Nephron progenitor cell (in vitro differentiated cells): ENCODE measurements at regions not wholly inside any gene's neighbourhood (a gene's known extent, or its start where the extent isn't known, plus 50 kb on each side); places are given as distances from the start of the nearest gene placed in this dataset.
"Not testable (repeated sequence)": the region's sequence is repeated elsewhere in the genome, so short reads cannot be mapped to it uniquely, and the experiment has no call there.

ENCODE experiments used
- DNase-seq: peaks from one replicate; pipeline ENCODE4 v3.0.0; 2021
- H3K27ac Mint-ChIP-seq: 2 replicates; pipeline ENCODE4 v1.8.0; 2021; ENCODE audit warnings: mild to moderate bottlenecking, moderate library complexity, mixed read lengths
- H3K27me3 Mint-ChIP-seq: 2 replicates; pipeline ENCODE4 v1.8.0; 2021; ENCODE audit warnings: mild to moderate bottlenecking, low read depth, mixed read lengths; ENCODE audit not compliant: poor library complexity
- H3K36me3 Mint-ChIP-seq: 2 replicates; pipeline ENCODE4 v1.8.0; 2021; ENCODE audit warnings: low read depth, mixed read lengths
- H3K4me1 Mint-ChIP-seq: 2 replicates; pipeline ENCODE4 v1.8.0; 2021; ENCODE audit warnings: mixed read lengths
- H3K4me3 Mint-ChIP-seq: 2 replicates; pipeline ENCODE4 v1.8.0; 2021; ENCODE audit warnings: mild to moderate bottlenecking, moderate library complexity, mixed read lengths
- H3K9me3 Mint-ChIP-seq: 2 replicates; pipeline ENCODE4 v1.8.0; 2021; ENCODE audit warnings: mild to moderate bottlenecking, moderate library complexity, mixed read lengths
- CTCF ChIP-seq: fragments of 200-600 bp; sonication (generic); IDR thresholded peaks from 2 replicates; pipeline ENCODE4 v1.5.0; 2021; ENCODE audit warnings: antibody characterized with exemption

- Mint-ChIP-seq H3K9me3 (peaks cover 13% of the 10 kb centered on the region), H3K4me3 (no peak overlapping the region), H3K4me1 (no peaks in the 10 kb centered on the region), H3K27ac (no peak overlapping the region), H3K36me3 (no peaks in the 10 kb centered on the region), H3K27me3 (peaks cover 4% of the 10 kb centered on the region)
- TF ChIP-seq CTCF, result no peak
- no peak for DNase-seq
These were observed 308.9 kb downstream of the GLUD2 start for GRCh38 chrX:121356139-121356849.

- no peak for TF ChIP-seq CTCF
- peaks cover 10% of the 10 kb centered on the region for H3K9me3 Mint-ChIP-seq
- no peaks in the 10 kb centered on the region for H3K36me3 Mint-ChIP-seq
- no peak overlapping the region for H3K27ac Mint-ChIP-seq
- H3K4me1 Mint-ChIP-seq, result no peaks in the 10 kb centered on the region
- H3K27me3 Mint-ChIP-seq, result peaks cover 4% of the 10 kb centered on the region
- no peak overlapping the region for H3K4me3 Mint-ChIP-seq
- DNase-seq, result no peak
These were observed 309.4 kb downstream of the GLUD2 start for GRCh38 chrX:121356850-121357171.

GRCh38 chrX:121360280-121360679, 312.9 kb downstream of the GLUD2 start:
- no peak for TF ChIP-seq CTCF
- Mint-ChIP-seq H3K9me3 (peaks cover 32% of the 10 kb centered on the region), H3K4me3 (no peak overlapping the region)

GRCh38 chrX:121365572-121366161, 318.3 kb downstream of the GLUD2 start:
- Mint-ChIP-seq H3K27ac (no peak overlapping the region), H3K4me1 (no peaks in the 10 kb centered on the region), H3K27me3 (no peaks in the 10 kb centered on the region), H3K36me3 (no peaks in the 10 kb centered on the region), H3K9me3 (peaks cover 41% of the 10 kb centered on the region), H3K4me3 (no peak overlapping the region)
- DNase-seq, result no peak
- no peak for TF ChIP-seq CTCF

More at GRCh38 chrX:121360280-121360679, 312.9 kb downstream of the GLUD2 start:
- Mint-ChIP-seq H3K27ac (no peak overlapping the region), H3K4me1 (no peaks in the 10 kb centered on the region), H3K27me3 (peaks cover 4% of the 10 kb centered on the region), H3K36me3 (no peaks in the 10 kb centered on the region)
- DNase-seq, result no peak

GRCh38 chrX:121374471-121374870, 327.1 kb downstream of the GLUD2 start:
- no peaks in the 10 kb centered on the region for H3K36me3 Mint-ChIP-seq
- H3K27me3 Mint-ChIP-seq, result no peaks in the 10 kb centered on the region
- no peak for DNase-seq
- peaks cover 9% of the 10 kb centered on the region for H3K9me3 Mint-ChIP-seq
- H3K4me3 Mint-ChIP-seq, result no peak overlapping the region
- no peak overlapping the region for H3K27ac Mint-ChIP-seq
- no peaks in the 10 kb centered on the region for H3K4me1 Mint-ChIP-seq
- TF ChIP-seq CTCF, result no peak

- H3K4me1 Mint-ChIP-seq, H3K4me3 Mint-ChIP-seq, DNase-seq, H3K27me3 Mint-ChIP-seq, H3K36me3 Mint-ChIP-seq, H3K27ac Mint-ChIP-seq: not testable (repeated sequence)
- peaks cover 32% of the 10 kb centered on the region for H3K9me3 Mint-ChIP-seq
These were observed 334.5 kb downstream of the GLUD2 start for GRCh38 chrX:121381915-121382314.
